Medulla oblongata (tissue), 1 donor: ENCODE measurements at regions not wholly inside any gene's neighbourhood (a gene's known extent, or its start where the extent isn't known, plus 50 kb on each side); places are given as distances from the start of the nearest gene placed in this dataset.
A peak's percentile ranks its signal among the peaks of the same experiment; 100 is the strongest.
"Not testable (repeated sequence)": the region's sequence is repeated elsewhere in the genome, so short reads cannot be mapped to it uniquely, and the experiment has no call there.

Experiments
- DNase-seq: peaks from one replicate; pipeline ENCODE4 v3.0.0-alpha.2; 2015; ENCODE audit errors: extremely low spot score

GRCh38 chr14:106039400-106039799 lies 513.0 kb downstream of the TMEM121 start:
- DNase-seq = no peak

GRCh38 chr14:106044515-106044914 lies 518.1 kb downstream of the TMEM121 start:
- DNase-seq = no peak

GRCh38 chr14:106044949-106045596 lies 518.7 kb downstream of the TMEM121 start:
- no peak for DNase-seq

- DNase-seq = no peak
These were observed 525.4 kb downstream of the TMEM121 start for GRCh38 chr14:106051796-106052195.

GRCh38 chr14:106055289-106055688 lies 528.9 kb downstream of the TMEM121 start:
- DNase-seq = no peak

- no peak for DNase-seq
These were observed 532.0 kb downstream of the TMEM121 start for GRCh38 chr14:106058342-106058741.

GRCh38 chr14:106060276-106060975 lies 534.0 kb downstream of the TMEM121 start:
- DNase-seq = no peak

- not testable (repeated sequence) for DNase-seq
These were observed 535.6 kb downstream of the TMEM121 start for GRCh38 chr14:106061877-106062500.

GRCh38 chr14:106062502-106063272 lies 536.3 kb downstream of the TMEM121 start:
- DNase-seq = no peak

- DNase-seq = no peak
These were observed 541.6 kb downstream of the TMEM121 start for GRCh38 chr14:106067935-106068334.

- peak; percentile 1 for DNase-seq
These were observed 543.6 kb downstream of the TMEM121 start for GRCh38 chr14:106069804-106070625.

- peak; percentile 0 for DNase-seq
These were observed 554.5 kb downstream of the TMEM121 start for GRCh38 chr14:106080922-106081321.

- DNase-seq = not testable (repeated sequence)
These were observed 555.3 kb downstream of the TMEM121 start for GRCh38 chr14:106081721-106082120.

- no peak for DNase-seq
These were observed 556.7 kb downstream of the TMEM121 start for GRCh38 chr14:106083082-106083481.

GRCh38 chr14:106087837-106088236 lies 561.5 kb downstream of the TMEM121 start:
- no peak for DNase-seq

GRCh38 chr14:106088860-106089259 lies 562.5 kb downstream of the TMEM121 start:
- not testable (repeated sequence) for DNase-seq

- DNase-seq = no peak
These were observed 568.3 kb downstream of the TMEM121 start for GRCh38 chr14:106094654-106095189.

GRCh38 chr14:106107703-106108102 lies 581.3 kb downstream of the TMEM121 start:
- DNase-seq = no peak

GRCh38 chr14:106109337-106109736 lies 583.0 kb downstream of the TMEM121 start:
- no peak for DNase-seq

GRCh38 chr14:106115401-106115800 lies 589.0 kb downstream of the TMEM121 start:
- DNase-seq = no peak

- DNase-seq = not testable (repeated sequence)
These were observed 590.1 kb downstream of the TMEM121 start for GRCh38 chr14:106116339-106116930.
